GM12874 (cell line): ENCODE measurements at regions not wholly inside any gene's neighbourhood (a gene's known extent, or its start where the extent isn't known, plus 50 kb on each side); places are given as distances from the start of the nearest gene placed in this dataset.

ENCODE experiments used
- CTCF ChIP-seq: IDR thresholded peaks from 2 replicates; pipeline ENCODE4 v1.5.1; 2011; ENCODE audit warnings: low read depth, mild to moderate bottlenecking, control low read depth, low read length, moderate library complexity; ENCODE audit not compliant: insufficient read depth

- no peak for TF ChIP-seq CTCF
Measured at GRCh38 chr20:48165401-48165685, 380.1 kb upstream of the SULF2 start.

- no peak for TF ChIP-seq CTCF
Measured at GRCh38 chr20:48164566-48165400, 379.5 kb upstream of the SULF2 start.

- no peak for TF ChIP-seq CTCF
Measured at GRCh38 chr20:48164034-48164433, 378.8 kb upstream of the SULF2 start.

- no peak for TF ChIP-seq CTCF
Measured at GRCh38 chr20:48163505-48163904, 378.2 kb upstream of the SULF2 start.

- TF ChIP-seq CTCF = no peak
Measured at GRCh38 chr20:48162621-48163020, 377.3 kb upstream of the SULF2 start.

GRCh38 chr20:48159145-48160008 lies 374.1 kb upstream of the SULF2 start:
- no peak for TF ChIP-seq CTCF

GRCh38 chr20:48158014-48158413 lies 372.7 kb upstream of the SULF2 start:
- TF ChIP-seq CTCF = no peak
